Calu3 (cell line): ENCODE measurements at regions not wholly inside any gene's neighbourhood (a gene's known extent, or its start where the extent isn't known, plus 50 kb on each side); places are given as distances from the start of the nearest gene placed in this dataset.

Experiments used
- BruUV-seq: library from RNA; stranded (reverse); fragments of 400-500 nt; replicated peaks from 2 replicates; lab custom pipeline; 2021; lab: Mats Ljungman, UMichigan
- CTCF ChIA-PET: fragments of 300-600 bp; sonication (Branson Sonifier 250); formaldehyde crosslinking; loops from one replicate; lab custom pipeline; 2022; ENCODE audit warnings: antibody characterized with exemption; lab: Charles Lee
- DNase-seq: peaks from one replicate; pipeline ENCODE4 v3.0.0; 2022
- H3K27ac Mint-ChIP-seq: one replicate; pipeline ENCODE4 v1.8.0; 2022; ENCODE audit warnings: mixed read lengths; ENCODE audit not compliant: unreplicated experiment
- H3K27me3 Mint-ChIP-seq: one replicate; pipeline ENCODE4 v1.8.0; 2022; ENCODE audit warnings: mixed read lengths; ENCODE audit not compliant: unreplicated experiment
- H3K36me3 Mint-ChIP-seq: one replicate; pipeline ENCODE4 v1.8.0; 2022; ENCODE audit warnings: mild to moderate bottlenecking, moderate library complexity, mixed read lengths; ENCODE audit not compliant: insufficient read depth, unreplicated experiment
- H3K4me1 Mint-ChIP-seq: one replicate; pipeline ENCODE4 v1.8.0; 2022; ENCODE audit warnings: mild to moderate bottlenecking, low read depth, mixed read lengths; ENCODE audit not compliant: unreplicated experiment
- H3K4me3 Mint-ChIP-seq: one replicate; pipeline ENCODE4 v1.8.0; 2022; ENCODE audit warnings: mild to moderate bottlenecking, low read depth, moderate library complexity, mixed read lengths; ENCODE audit not compliant: unreplicated experiment
- H3K9me3 Mint-ChIP-seq: one replicate; pipeline ENCODE4 v1.8.0; 2022; ENCODE audit warnings: low read depth, mixed read lengths; ENCODE audit not compliant: unreplicated experiment
- CTCF ChIP-seq: fragments of 200-600 bp; IDR thresholded peaks from one replicate; pipeline ENCODE4 v1.8.0; 2022; ENCODE audit warnings: antibody characterized with exemption; ENCODE audit not compliant: unreplicated experiment
- intact Hi-C: fragments of 100-400 bp; cut with micrococcal nuclease; formaldehyde crosslinking; loops from one replicate; pipeline ENCODE4 v1.10.0; 2022; ENCODE audit not compliant: unreplicated experiment

- H3K9me3 Mint-ChIP-seq = peaks cover 3% of the 10 kb centered on the region
- CTCF ChIA-PET = interaction anchor here (0.6 to 1.1 kb wide), 2 partner anchors 14 to 16 kb away, joined by 3 to 4 read pairs; no protein-coding TSS in a partner anchor
- H3K27me3 Mint-ChIP-seq = peaks cover 78% of the 10 kb centered on the region
- TF ChIP-seq CTCF = no peak
- BruUV-seq = no TSS peak
- DNase-seq = no peak
- H3K4me3 Mint-ChIP-seq = no peak overlapping the region
- no peaks in the 10 kb centered on the region for H3K4me1 Mint-ChIP-seq
- intact Hi-C loops = loop anchor here (10.0 kb wide), 2 partner anchors 277 to 647 kb away; no protein-coding TSS in a partner anchor
- H3K27ac Mint-ChIP-seq = no peak overlapping the region
- no peaks in the 10 kb centered on the region for H3K36me3 Mint-ChIP-seq
These were observed 58.4 kb upstream of the PAX7 start for GRCh38 chr1:18572022-18572880.

- BruUV-seq = no TSS peak
These were observed 57.5 kb upstream of the PAX7 start for GRCh38 chr1:18573170-18573569.

GRCh38 chr1:18574754-18575153 lies 55.9 kb upstream of the PAX7 start:
- DNase-seq = no peak
- Mint-ChIP-seq H3K27ac (no peak overlapping the region), H3K9me3 (no peaks in the 10 kb centered on the region), H3K27me3 (peaks cover 68% of the 10 kb centered on the region), H3K4me1 (no peaks in the 10 kb centered on the region), H3K4me3 (no peak overlapping the region), H3K36me3 (no peaks in the 10 kb centered on the region)
- TF ChIP-seq CTCF = no peak
- CTCF ChIA-PET = no interaction called here
- intact Hi-C loops = loop anchor here (10.0 kb wide), 2 partner anchors 280 to 650 kb away; no protein-coding TSS in a partner anchor
- BruUV-seq = no TSS peak

More at GRCh38 chr1:18573170-18573569, 57.5 kb upstream of the PAX7 start:
- Mint-ChIP-seq H3K27me3 (peaks cover 78% of the 10 kb centered on the region), H3K9me3 (peaks cover 3% of the 10 kb centered on the region), H3K4me3 (no peak overlapping the region), H3K27ac (no peak overlapping the region), H3K4me1 (no peaks in the 10 kb centered on the region), H3K36me3 (no peaks in the 10 kb centered on the region)
- no peak for DNase-seq
- intact Hi-C loops = loop anchor here (10.0 kb wide), 2 partner anchors 278 to 648 kb away; no protein-coding TSS in a partner anchor
- TF ChIP-seq CTCF = no peak
- CTCF ChIA-PET = interaction anchor here (0.6 to 1.1 kb wide), 2 partner anchors 13 to 17 kb away, joined by 3 to 4 read pairs; no protein-coding TSS in a partner anchor

GRCh38 chr1:18575620-18576019 lies 55.0 kb upstream of the PAX7 start:
- H3K27ac Mint-ChIP-seq = no peak overlapping the region
- TF ChIP-seq CTCF = peak; percentile 85
- DNase-seq = peak; percentile 80
- intact Hi-C loops = loop anchor here (10.0 kb wide), 2 partner anchors 281 to 651 kb away; no protein-coding TSS in a partner anchor
- H3K27me3 Mint-ChIP-seq = peaks cover 59% of the 10 kb centered on the region
- CTCF ChIA-PET = interaction anchor here (1.0 to 1.7 kb wide), 9 partner anchors 13 to 656 kb away, joined by 3 to 5 read pairs (median 4); partner anchors contain the start of gene KLHDC7A
- H3K9me3 Mint-ChIP-seq = no peaks in the 10 kb centered on the region
- no peaks in the 10 kb centered on the region for H3K4me1 Mint-ChIP-seq
- no peak overlapping the region for H3K4me3 Mint-ChIP-seq
- BruUV-seq = no TSS peak
- no peaks in the 10 kb centered on the region for H3K36me3 Mint-ChIP-seq
